Keratinocyte (primary cell): ENCODE measurements at regions not wholly inside any gene's neighbourhood (a gene's known extent, or its start where the extent isn't known, plus 50 kb on each side); places are given as distances from the start of the nearest gene placed in this dataset.

ENCODE experiments used
- DNase-seq: peaks from one replicate; pipeline ENCODE4 v3.0.0-alpha.2; 2011; ENCODE audit warnings: low read depth, missing footprints, low spot score
- FAIRE-seq: peaks from 2 replicates; lab custom pipeline; 2011; peaks lifted over from hg19 to GRCh38; lab: Jason Lieb, UNC
- H2AFZ ChIP-seq: 2 replicates; pipeline ENCODE4 v1.6.0; 2012; ENCODE audit warnings: low read length, control low read depth, inconsistent platforms; ENCODE audit not compliant: control insufficient read depth
- H3K27ac ChIP-seq: 2 replicates; pipeline ENCODE4 v1.5.1; 2011; ENCODE audit warnings: low read length; ENCODE audit not compliant: control insufficient read depth, insufficient read depth
- H3K27me3 ChIP-seq: 3 replicates; pipeline ENCODE4 v1.6.0; 2011; ENCODE audit warnings: low read length; ENCODE audit not compliant: control insufficient read depth, insufficient read depth; ENCODE audit errors: extremely low read depth
- H3K36me3 ChIP-seq, 2 experiments: 2 replicates in 1 of 2; 3 replicates in 1 of 2; pipeline ENCODE4 v1.5.1; 2011; ENCODE audit warnings: low read length in 2 of 2, mild to moderate bottlenecking in 1 of 2; ENCODE audit not compliant: control insufficient read depth in 2 of 2, insufficient read depth in 2 of 2; ENCODE audit errors: extremely low read depth in 1 of 2
- H3K4me1 ChIP-seq: 3 replicates; pipeline ENCODE4 v1.5.1; 2011; ENCODE audit warnings: low read length; ENCODE audit not compliant: control insufficient read depth, insufficient read depth; ENCODE audit errors: extremely low read depth
- H3K4me2 ChIP-seq: 3 replicates; pipeline ENCODE4 v1.6.0; 2011; ENCODE audit warnings: low read depth, low read length; ENCODE audit not compliant: control insufficient read depth, insufficient read depth; ENCODE audit errors: extremely low read depth
- H3K4me3 ChIP-seq, 3 experiments: fragments of 200-600 bp in 1 of 3; sonication (generic) in 1 of 3; 2 replicates in 2 of 3; 3 replicates in 1 of 3; pipeline ENCODE4 v1.5.1; 2011 to 2016; ENCODE audit warnings: low read length in 3 of 3, mild to moderate bottlenecking in 3 of 3, control low read depth in 2 of 3, inconsistent platforms in 1 of 3, low read depth in 1 of 3, mixed read lengths in 1 of 3, mixed run types in 1 of 3, moderate library complexity in 1 of 3; ENCODE audit not compliant: control insufficient read depth in 2 of 3, insufficient read depth in 2 of 3; ENCODE audit errors: extremely low read depth in 1 of 3
- H3K79me2 ChIP-seq: 2 replicates; pipeline ENCODE4 v1.6.0; 2012; ENCODE audit warnings: low read length; ENCODE audit not compliant: control insufficient read depth, insufficient read depth
- H3K9ac ChIP-seq: 3 replicates; pipeline ENCODE4 v1.6.0; 2011; ENCODE audit warnings: low read length; ENCODE audit not compliant: control insufficient read depth, insufficient read depth; ENCODE audit errors: extremely low read depth
- H3K9me1 ChIP-seq: 3 replicates; pipeline ENCODE4 v1.6.0; 2011; ENCODE audit warnings: low read length; ENCODE audit not compliant: control insufficient read depth, insufficient read depth; ENCODE audit errors: extremely low read depth
- H3K9me3 ChIP-seq: 2 replicates; pipeline ENCODE4 v1.5.1; 2012; ENCODE audit warnings: low read depth, low read length; ENCODE audit not compliant: control insufficient read depth
- H4K20me1 ChIP-seq: 3 replicates; pipeline ENCODE4 v1.6.0; 2011; ENCODE audit warnings: low read length; ENCODE audit not compliant: control insufficient read depth, insufficient read depth; ENCODE audit errors: extremely low read depth
- EZH2 ChIP-seq: IDR thresholded peaks from one replicate; pipeline ENCODE4 v1.6.1; 2012; ENCODE audit warnings: inconsistent platforms, mild to moderate bottlenecking, low read length, moderate library complexity
- dilution Hi-C: fragments of 300-500 bp; cut with MboI; formaldehyde crosslinking; loops from one replicate; pipeline ENCODE4 v1.7.0; 2020; ENCODE audit warnings: low sequenced_read_pairs; ENCODE audit not compliant: extremely low pct_ligation_motif_present
- TF ChIP-seq, protein P1 (sequence below), 3 experiments: IDR thresholded peaks in 1 of 3; conservative IDR thresholded peaks in 1 of 3; optimal IDR thresholded peaks in 1 of 3; 2 replicates in 2 of 3; 3 replicates in 1 of 3; pipeline versions ENCODE3 to v1.5.1; 2011; ENCODE audit warnings: low read length in 3 of 3, mild to moderate bottlenecking in 3 of 3, moderate library complexity in 2 of 3, control low read depth in 1 of 3, inconsistent platforms in 1 of 3; ENCODE audit not compliant: insufficient read depth in 2 of 3; ENCODE audit errors: extremely low read depth in 1 of 3

DNA sequence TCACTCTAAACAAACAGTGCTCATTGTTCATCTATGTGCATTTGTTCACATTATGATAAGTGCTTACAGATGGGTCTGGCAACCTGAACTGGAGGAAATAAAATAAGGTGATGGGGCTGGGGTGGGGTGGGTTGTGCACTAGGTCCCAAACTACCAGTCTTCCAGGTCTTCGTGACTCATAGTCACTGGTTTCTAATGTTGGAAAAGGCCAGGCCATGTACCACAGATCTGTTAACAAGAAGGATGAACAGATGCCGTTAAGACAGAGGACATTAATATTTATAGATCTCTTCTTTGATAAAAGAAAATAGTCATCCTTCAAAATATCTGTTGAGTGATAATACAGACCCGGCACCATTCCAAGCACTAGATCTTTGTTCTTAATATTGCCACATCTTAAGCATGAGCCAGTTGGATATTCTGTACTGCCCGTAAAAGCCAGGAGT is 71.4 kb upstream of the STARD4 start:
- no peak overlapping the region for H3K27ac ChIP-seq
- H3K36me3 ChIP-seq: no peaks in the 10 kb centered on the region
- dilution Hi-C loops: no loop called here
- H3K4me1 ChIP-seq: peaks cover 3% of the 10 kb centered on the region
- no peak overlapping the region for H3K9ac ChIP-seq
- no peak for DNase-seq
- H4K20me1 ChIP-seq: no peaks in the 10 kb centered on the region
- H3K27me3 ChIP-seq: no peaks in the 10 kb centered on the region
- no peak for FAIRE-seq
- H3K4me2 ChIP-seq: no peak overlapping the region
- no peaks in the 10 kb centered on the region for H3K79me2 ChIP-seq
- no peak overlapping the region for H2AFZ ChIP-seq
- no peaks in the 10 kb centered on the region for H3K9me1 ChIP-seq
- no peak overlapping the region for H3K4me3 ChIP-seq
- TF ChIP-seq, protein P1, sequence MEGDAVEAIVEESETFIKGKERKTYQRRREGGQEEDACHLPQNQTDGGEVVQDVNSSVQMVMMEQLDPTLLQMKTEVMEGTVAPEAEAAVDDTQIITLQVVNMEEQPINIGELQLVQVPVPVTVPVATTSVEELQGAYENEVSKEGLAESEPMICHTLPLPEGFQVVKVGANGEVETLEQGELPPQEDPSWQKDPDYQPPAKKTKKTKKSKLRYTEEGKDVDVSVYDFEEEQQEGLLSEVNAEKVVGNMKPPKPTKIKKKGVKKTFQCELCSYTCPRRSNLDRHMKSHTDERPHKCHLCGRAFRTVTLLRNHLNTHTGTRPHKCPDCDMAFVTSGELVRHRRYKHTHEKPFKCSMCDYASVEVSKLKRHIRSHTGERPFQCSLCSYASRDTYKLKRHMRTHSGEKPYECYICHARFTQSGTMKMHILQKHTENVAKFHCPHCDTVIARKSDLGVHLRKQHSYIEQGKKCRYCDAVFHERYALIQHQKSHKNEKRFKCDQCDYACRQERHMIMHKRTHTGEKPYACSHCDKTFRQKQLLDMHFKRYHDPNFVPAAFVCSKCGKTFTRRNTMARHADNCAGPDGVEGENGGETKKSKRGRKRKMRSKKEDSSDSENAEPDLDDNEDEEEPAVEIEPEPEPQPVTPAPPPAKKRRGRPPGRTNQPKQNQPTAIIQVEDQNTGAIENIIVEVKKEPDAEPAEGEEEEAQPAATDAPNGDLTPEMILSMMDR (optimal IDR thresholded peaks at IDR 0.05 in 1 of 3, IDR thresholded peaks at IDR 0.05 in 1 of 3, conservative IDR thresholded peaks at IDR 0.05 in 1 of 3; ENCODE audit: extremely low read depth in 1 of 3, insufficient read depth in 2 of 3, low read length in 3 of 3): no peak
- no peak for TF ChIP-seq EZH2
- no peaks in the 10 kb centered on the region for H3K9me3 ChIP-seq

DNA sequence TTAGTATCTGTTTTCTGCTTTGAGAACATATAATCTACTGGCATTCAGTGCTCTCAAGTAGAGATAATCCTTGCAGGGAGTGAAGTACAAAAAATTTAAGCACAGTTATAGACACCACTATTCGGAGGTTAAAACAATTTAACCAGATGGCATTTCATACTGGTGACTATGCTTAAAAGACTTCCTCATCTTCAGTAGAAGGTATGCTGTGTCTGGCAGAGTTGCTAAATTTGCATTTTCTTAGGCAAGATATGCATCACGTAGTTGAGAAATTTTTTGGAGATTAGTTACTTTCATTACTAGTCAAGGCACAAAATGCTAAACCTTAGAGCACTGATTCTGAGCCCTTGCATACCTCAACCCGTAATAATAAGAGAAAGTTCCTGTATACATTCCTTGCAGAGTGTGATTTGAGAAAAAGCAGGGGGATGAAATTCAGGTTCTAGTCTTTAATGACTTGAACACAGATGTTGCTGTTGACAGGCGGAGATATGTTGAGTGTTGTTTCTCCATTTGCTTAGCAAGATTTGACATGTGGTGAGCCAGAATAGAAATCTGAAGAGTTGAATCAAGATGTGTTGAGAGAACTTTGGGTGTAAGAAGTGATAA is 70.8 kb upstream of the STARD4 start:
- Histone ChIP-seq H2AFZ (no peak overlapping the region), H3K9ac (no peak overlapping the region), H3K4me2 (no peak overlapping the region), H3K27me3 (no peaks in the 10 kb centered on the region), H3K27ac (no peak overlapping the region), H3K9me1 (no peaks in the 10 kb centered on the region), H3K79me2 (no peaks in the 10 kb centered on the region), H3K9me3 (no peaks in the 10 kb centered on the region), H3K4me1 (peaks cover 3% of the 10 kb centered on the region), H3K36me3 (no peaks in the 10 kb centered on the region), H3K4me3 (no peak overlapping the region), H4K20me1 (no peaks in the 10 kb centered on the region)
- no peak for DNase-seq
- dilution Hi-C loops: no loop called here
- TF ChIP-seq EZH2: no peak
- TF ChIP-seq, protein P1 (optimal IDR thresholded peaks at IDR 0.05 in 1 of 3, IDR thresholded peaks at IDR 0.05 in 1 of 3, conservative IDR thresholded peaks at IDR 0.05 in 1 of 3; ENCODE audit: extremely low read depth in 1 of 3, insufficient read depth in 2 of 3, low read length in 3 of 3): no peak
- FAIRE-seq: no peak
